ENCODE measurements at regions not wholly inside any gene's neighbourhood (a gene's known extent, or its start where the extent isn't known, plus 50 kb on each side); places are given as distances from the start of the nearest gene placed in this dataset.

DNA sequence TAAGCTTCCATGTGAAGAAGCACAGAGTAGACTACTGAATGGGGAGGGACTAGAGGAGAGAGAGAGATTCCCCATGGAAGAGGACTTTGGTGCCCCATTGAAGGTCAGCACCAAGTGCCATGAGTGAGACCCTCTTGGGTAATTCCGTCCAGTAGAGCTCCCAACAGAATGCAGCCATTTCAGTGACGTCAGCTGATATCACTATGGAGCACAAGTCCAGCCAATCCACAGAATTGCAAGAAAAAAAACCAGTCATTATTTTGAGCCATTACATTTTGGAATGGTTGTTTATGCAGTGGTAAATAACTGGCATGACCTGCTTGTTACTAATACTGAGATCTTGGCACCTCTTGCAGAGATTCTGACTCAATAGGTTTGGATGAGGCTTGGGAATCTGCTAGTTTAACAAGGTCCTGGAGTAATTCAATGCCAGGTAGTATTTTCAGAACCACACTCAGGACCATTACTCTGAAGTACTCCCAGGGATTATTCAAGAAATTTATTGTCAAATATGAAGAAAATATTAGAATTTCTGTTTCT, 52.6 kb upstream of the SP8 start:
- no peak for DNase-seq (ENCODE audit: low spot score in 2 of 2)
- Histone ChIP-seq H3K36me3 (no peaks in the 10 kb centered on the region), H3K4me1 (no peaks in the 10 kb centered on the region), H3K27me3 (no peaks in the 10 kb centered on the region), H3K4me3 (no peak overlapping the region), H3K27ac (no peak overlapping the region), H3K9me3 (no peaks in the 10 kb centered on the region)
- no peak for TF ChIP-seq CTCF (IDR thresholded peaks at IDR 0.05)
- intact Hi-C loops (cut with DNase I), result no loop called here

DNA sequence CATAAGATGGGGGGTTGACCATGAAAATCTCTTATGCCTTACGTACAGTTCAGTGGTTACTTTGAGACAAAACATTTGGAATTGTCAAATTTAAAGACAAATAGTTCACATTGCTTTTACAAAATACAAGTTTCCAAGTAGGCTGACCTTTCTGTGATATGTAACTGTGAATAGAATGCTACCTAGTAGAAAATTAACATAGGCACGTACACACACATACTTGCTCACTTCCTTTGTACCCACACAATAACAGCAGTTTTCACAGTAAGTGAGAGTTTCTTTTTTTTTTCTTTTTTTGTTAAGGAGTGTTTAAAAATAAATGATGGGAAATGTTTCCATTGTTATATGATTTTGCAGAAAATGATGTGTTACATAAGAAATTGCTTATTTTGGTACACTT, 53.3 kb upstream of the SP8 start:
- no peaks in the 10 kb centered on the region for H3K27me3 ChIP-seq
- TF ChIP-seq CTCF (IDR thresholded peaks at IDR 0.05), result no peak
- H3K4me1 ChIP-seq, result no peaks in the 10 kb centered on the region
- H3K4me3 ChIP-seq, result no peak overlapping the region
- H3K27ac ChIP-seq, result no peak overlapping the region
- no peak for DNase-seq (ENCODE audit: low spot score in 2 of 2)
- no peaks in the 10 kb centered on the region for H3K9me3 ChIP-seq
- intact Hi-C loops (cut with DNase I), result no loop called here
- no peaks in the 10 kb centered on the region for H3K36me3 ChIP-seq

DNA sequence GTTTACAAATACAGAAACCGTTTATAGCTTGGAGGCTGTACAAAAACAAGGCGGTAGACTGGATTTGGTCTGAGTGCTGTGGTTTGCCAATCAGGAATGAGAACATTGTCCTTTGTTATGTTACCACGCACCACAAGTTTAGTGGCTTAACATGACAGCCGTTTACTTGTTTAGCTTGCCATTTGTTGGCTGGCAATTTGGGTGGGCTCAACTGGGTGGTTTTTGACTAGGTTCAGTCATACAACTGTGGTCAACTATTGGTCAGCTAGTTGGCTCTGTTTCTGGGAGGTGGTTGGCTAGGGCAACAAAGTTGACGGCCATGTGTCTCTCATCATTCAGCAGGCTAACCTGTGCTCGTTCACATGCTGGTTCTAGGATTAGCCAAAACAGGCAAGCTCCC, 60.1 kb upstream of the SP8 start:
- Histone ChIP-seq H3K27me3 (no peaks in the 10 kb centered on the region), H3K4me1 (no peaks in the 10 kb centered on the region), H3K4me3 (no peak overlapping the region), H3K36me3 (no peaks in the 10 kb centered on the region), H3K27ac (no peak overlapping the region), H3K9me3 (no peaks in the 10 kb centered on the region)
- DNase-seq (ENCODE audit: low spot score in 2 of 2), result no peak
- TF ChIP-seq CTCF (IDR thresholded peaks at IDR 0.05), result no peak
- intact Hi-C loops (cut with DNase I), result no loop called here

- no peak for DNase-seq (ENCODE audit: low spot score in 2 of 2)
- intact Hi-C loops (cut with DNase I), result no loop called here
- H3K27ac ChIP-seq, result no peak overlapping the region
- TF ChIP-seq CTCF (IDR thresholded peaks at IDR 0.05), result no peak
- H3K27me3 ChIP-seq, result no peaks in the 10 kb centered on the region
- no peak overlapping the region for H3K4me3 ChIP-seq
- H3K9me3 ChIP-seq, result no peaks in the 10 kb centered on the region
- no peaks in the 10 kb centered on the region for H3K4me1 ChIP-seq
- no peaks in the 10 kb centered on the region for H3K36me3 ChIP-seq
Observed at GRCh38 chr7:20858951-20859350, 72.3 kb upstream of the SP8 start.

- no peak for TF ChIP-seq CTCF (IDR thresholded peaks at IDR 0.05)
- intact Hi-C loops (cut with DNase I), result no loop called here
Observed at GRCh38 chr7:20861468-20861867, 74.8 kb upstream of the SP8 start.

GRCh38 chr7:20862554-20862953, 75.9 kb upstream of the SP8 start:
- no peak for DNase-seq (ENCODE audit: low spot score in 2 of 2)
- no peak for TF ChIP-seq CTCF (IDR thresholded peaks at IDR 0.05)
- Histone ChIP-seq H3K4me1 (no peaks in the 10 kb centered on the region), H3K36me3 (no peaks in the 10 kb centered on the region), H3K4me3 (no peak overlapping the region), H3K27me3 (no peaks in the 10 kb centered on the region), H3K27ac (no peak overlapping the region), H3K9me3 (no peaks in the 10 kb centered on the region)
- intact Hi-C loops (cut with DNase I), result no loop called here

More at GRCh38 chr7:20861468-20861867, 74.8 kb upstream of the SP8 start:
- no peaks in the 10 kb centered on the region for H3K9me3 ChIP-seq
- no peaks in the 10 kb centered on the region for H3K27me3 ChIP-seq
- H3K4me1 ChIP-seq, result no peaks in the 10 kb centered on the region
- no peak overlapping the region for H3K27ac ChIP-seq
- no peak overlapping the region for H3K4me3 ChIP-seq
- no peaks in the 10 kb centered on the region for H3K36me3 ChIP-seq
- DNase-seq (ENCODE audit: low spot score in 2 of 2), result no peak
